22Rv1 (cell line): ENCODE measurements at regions not wholly inside any gene's neighbourhood (a gene's known extent, or its start where the extent isn't known, plus 50 kb on each side); places are given as distances from the start of the nearest gene placed in this dataset.

ENCODE experiments used
- H3K27ac ChIP-seq: fragments of 450-650 bp; 2 replicates; pipeline ENCODE4 v1.5.1; 2017
- CTCF ChIP-seq: fragments of 450-650 bp; IDR thresholded peaks from 2 replicates; pipeline ENCODE4 v1.5.1; 2017; ENCODE audit warnings: mild to moderate bottlenecking
- ZFX ChIP-seq: fragments of 450-650 bp; IDR thresholded peaks from 2 replicates; pipeline ENCODE4 v1.6.1; 2017; ENCODE audit warnings: antibody characterized with exemption, borderline replicate concordance

- TF ChIP-seq CTCF (no peak), ZFX (no peak)
- no peak overlapping the region for H3K27ac ChIP-seq
Measured at GRCh38 chr12:4002601-4003000, 129.4 kb upstream of the PARP11 start.

- no peak overlapping the region for H3K27ac ChIP-seq
- no peak for TF ChIP-seq ZFX
Measured at GRCh38 chr12:4001841-4002240, 128.6 kb upstream of the PARP11 start.

GRCh38 chr12:4001031-4001430, 127.8 kb upstream of the PARP11 start:
- no peak for TF ChIP-seq CTCF
- no peak for TF ChIP-seq ZFX
- no peak overlapping the region for H3K27ac ChIP-seq

GRCh38 chr12:3999904-4000303, 126.7 kb upstream of the PARP11 start:
- no peak for TF ChIP-seq ZFX
- no peak for TF ChIP-seq CTCF
- H3K27ac ChIP-seq, result no peak overlapping the region

- no peak for TF ChIP-seq ZFX
- TF ChIP-seq CTCF, result no peak
- no peak overlapping the region for H3K27ac ChIP-seq
Measured at GRCh38 chr12:3998968-3999792, 126.0 kb upstream of the PARP11 start.

GRCh38 chr12:3998397-3998796, 125.2 kb upstream of the PARP11 start:
- no peak for TF ChIP-seq CTCF
- TF ChIP-seq ZFX, result no peak
- H3K27ac ChIP-seq, result no peak overlapping the region

GRCh38 chr12:3996322-3996721, 123.1 kb upstream of the PARP11 start:
- TF ChIP-seq ZFX (no peak), CTCF (no peak)
- H3K27ac ChIP-seq, result no peak overlapping the region
